Spinal cord (tissue), 9 donors: ENCODE measurements at regions not wholly inside any gene's neighbourhood (a gene's known extent, or its start where the extent isn't known, plus 50 kb on each side); places are given as distances from the start of the nearest gene placed in this dataset.
A peak's percentile ranks its signal among the peaks of the same experiment; 100 is the strongest.

Experiments used
- DNase-seq, 6 donors: peaks; one replicate each; pipeline versions ENCODE4 v3.0.0 to v3.0.0-alpha.2; 2013 to 2015; ENCODE audit warnings: low spot score in 6 of 6, low read depth in 4 of 6
- H3K27ac ChIP-seq: one replicate; pipeline ENCODE4 v1.5.1; 2013; ENCODE audit warnings: low read depth, low read length, control low read depth
- H3K27me3 ChIP-seq: one replicate; pipeline ENCODE4 v1.6.1; 2013; ENCODE audit warnings: low read length; ENCODE audit not compliant: control insufficient read depth, insufficient read depth
- H3K36me3 ChIP-seq: one replicate; pipeline ENCODE4 v1.6.1; 2013; ENCODE audit warnings: low read length; ENCODE audit not compliant: control insufficient read depth, insufficient read depth
- H3K4me1 ChIP-seq: one replicate; pipeline ENCODE4 v1.6.1; 2013; ENCODE audit warnings: low read length; ENCODE audit not compliant: control insufficient read depth, insufficient read depth
- H3K4me3 ChIP-seq: one replicate; pipeline ENCODE4 v1.5.1; 2013; ENCODE audit warnings: low read depth, low read length, control low read depth
- H3K9me3 ChIP-seq: one replicate; pipeline ENCODE4 v1.6.1; 2013; ENCODE audit warnings: low read length; ENCODE audit not compliant: control insufficient read depth, insufficient read depth
- WGBS: methylation state at CpG from one replicate; pipeline ENCODE4 v1.1.5; 2013; ENCODE audit warnings: missing lambda C conversion rate; ENCODE audit not compliant: insufficient coverage; 5-methylcytosine and 5-hydroxymethylcytosine counted together
- donor health status: healthy.

DNA sequence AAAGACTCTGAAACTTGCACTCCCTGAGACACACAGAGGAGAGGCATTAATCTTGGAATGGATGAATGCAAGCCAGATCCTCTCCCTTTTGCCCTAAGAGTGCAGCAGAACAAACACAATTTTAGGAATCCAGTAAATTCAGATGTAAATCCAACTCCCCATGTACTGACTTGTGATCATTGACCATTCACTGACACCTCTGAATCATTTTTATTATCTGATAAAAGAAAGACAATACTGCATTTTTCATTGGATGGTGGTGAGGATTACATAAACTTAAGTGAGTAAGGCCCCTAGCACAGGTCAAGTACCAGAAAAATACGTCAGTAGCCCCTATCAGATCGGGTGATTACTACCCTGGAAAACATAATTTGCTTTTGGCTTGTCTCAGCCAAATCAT, 782.9 kb upstream of the API5 start:
- Histone ChIP-seq H3K36me3 (no peaks in the 10 kb centered on the region), H3K27me3 (no peaks in the 10 kb centered on the region), H3K4me1 (peaks cover 8% of the 10 kb centered on the region), H3K9me3 (no peaks in the 10 kb centered on the region), H3K27ac (no peak overlapping the region), H3K4me3 (no peak overlapping the region)
- peak in 1 of 6 donors; percentile 38 for DNase-seq
- 100% methylated on average over 1 of the region's 2 CpGs for WGBS

DNA sequence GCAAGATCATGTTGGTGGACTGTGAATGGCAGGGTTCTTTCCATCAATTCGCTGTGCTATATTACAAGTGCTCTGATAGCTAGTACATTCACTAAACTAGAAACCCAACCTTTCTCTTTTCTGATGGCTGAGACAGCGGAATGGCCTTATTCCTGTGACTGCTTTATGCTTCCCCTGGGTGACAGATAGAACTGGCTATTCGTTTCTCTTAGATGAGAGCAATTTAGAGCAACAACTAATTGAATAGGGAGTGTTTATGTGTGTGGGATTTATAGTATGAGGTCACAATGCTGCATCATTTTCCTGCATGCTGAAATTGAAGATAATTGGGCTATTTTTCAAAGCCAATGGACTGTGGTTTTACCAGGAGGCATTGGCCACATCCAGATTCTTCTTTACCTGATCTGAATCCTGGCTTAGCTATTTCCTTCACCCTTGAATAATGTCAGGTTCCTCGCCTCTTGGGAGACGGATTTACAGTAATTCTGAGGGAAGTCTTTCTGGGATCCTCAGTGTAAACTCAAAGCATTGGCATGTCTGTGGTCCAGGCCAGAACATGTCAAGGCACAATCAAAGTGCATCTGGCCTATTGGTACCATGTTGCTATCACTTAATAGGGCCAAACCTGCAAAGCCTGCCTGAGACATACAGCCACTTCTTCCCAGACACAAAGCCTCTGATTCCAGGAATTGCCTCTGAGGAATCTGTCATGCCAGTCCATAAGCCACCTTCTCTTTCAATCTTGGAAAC, 775.0 kb upstream of the API5 start:
- no peaks in the 10 kb centered on the region for H3K36me3 ChIP-seq
- WGBS: 94% methylated on average over 4 of the region's 5 CpGs
- no peak overlapping the region for H3K4me3 ChIP-seq
- DNase-seq: peak in 1 of 6 donors; percentile 69
- no peaks in the 10 kb centered on the region for H3K27me3 ChIP-seq
- H3K27ac ChIP-seq: no peak overlapping the region
- no peaks in the 10 kb centered on the region for H3K4me1 ChIP-seq
- peaks cover under 1% of the 10 kb centered on the region for H3K9me3 ChIP-seq

DNA sequence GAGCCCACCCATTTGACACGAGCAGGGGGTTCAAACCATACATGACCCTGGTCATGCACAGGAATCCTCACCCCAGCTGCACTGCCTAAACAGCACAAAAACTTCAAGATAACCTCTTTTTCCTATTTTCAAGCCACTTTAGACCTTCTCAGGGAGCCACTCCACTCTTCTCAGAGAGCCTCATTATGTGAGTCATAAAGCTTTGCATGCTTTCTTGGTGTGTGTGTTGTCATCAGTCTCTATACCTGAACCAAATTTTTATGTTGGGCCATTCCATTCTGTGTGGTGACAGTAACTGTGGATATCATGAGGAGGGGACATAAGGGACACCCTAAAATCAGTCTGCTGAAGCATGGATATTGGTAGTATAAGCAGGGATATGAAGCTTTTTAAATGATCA, 769.5 kb upstream of the API5 start:
- Histone ChIP-seq H3K27me3 (no peaks in the 10 kb centered on the region), H3K27ac (no peak overlapping the region), H3K36me3 (no peaks in the 10 kb centered on the region), H3K9me3 (peaks cover 3% of the 10 kb centered on the region), H3K4me1 (no peaks in the 10 kb centered on the region), H3K4me3 (no peak overlapping the region)
- 100% methylated on average over 1 of the region's 1 CpG for WGBS
- DNase-seq: no peak

DNA sequence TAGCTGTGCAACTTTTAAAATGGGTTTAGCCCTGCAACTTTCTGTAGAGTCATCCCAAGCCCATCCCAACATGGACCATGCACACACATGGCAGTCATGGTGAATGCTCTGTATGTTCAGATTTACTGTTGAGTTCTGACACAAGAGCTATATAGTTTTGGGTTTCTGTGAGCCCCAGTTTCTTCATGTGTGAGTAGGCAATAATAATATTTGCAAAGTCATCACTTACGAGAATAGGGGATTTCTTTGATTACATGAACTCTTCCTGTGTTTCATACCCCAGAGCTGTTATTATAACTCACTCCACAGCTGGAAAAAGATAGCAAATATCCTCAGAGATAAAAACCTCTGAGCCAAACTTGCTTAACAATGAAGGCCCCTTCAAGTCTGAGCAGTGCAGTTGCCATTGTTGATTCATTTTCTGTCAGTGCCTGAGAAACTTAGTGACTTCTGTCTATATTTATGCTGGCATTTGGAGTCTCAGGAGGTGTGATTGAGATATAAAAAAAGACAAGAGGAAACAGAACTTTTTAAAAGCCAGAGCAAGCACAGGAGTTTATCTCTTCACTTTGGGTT, 767.9 kb upstream of the API5 start:
- H3K4me1 ChIP-seq: no peaks in the 10 kb centered on the region
- H3K27ac ChIP-seq: no peak overlapping the region
- peaks cover 3% of the 10 kb centered on the region for H3K9me3 ChIP-seq
- H3K27me3 ChIP-seq: no peaks in the 10 kb centered on the region
- no peak overlapping the region for H3K4me3 ChIP-seq
- DNase-seq: no peak
- H3K36me3 ChIP-seq: no peaks in the 10 kb centered on the region
- no CpG with 5 or more reads among the region's 1 CpG for WGBS

DNA sequence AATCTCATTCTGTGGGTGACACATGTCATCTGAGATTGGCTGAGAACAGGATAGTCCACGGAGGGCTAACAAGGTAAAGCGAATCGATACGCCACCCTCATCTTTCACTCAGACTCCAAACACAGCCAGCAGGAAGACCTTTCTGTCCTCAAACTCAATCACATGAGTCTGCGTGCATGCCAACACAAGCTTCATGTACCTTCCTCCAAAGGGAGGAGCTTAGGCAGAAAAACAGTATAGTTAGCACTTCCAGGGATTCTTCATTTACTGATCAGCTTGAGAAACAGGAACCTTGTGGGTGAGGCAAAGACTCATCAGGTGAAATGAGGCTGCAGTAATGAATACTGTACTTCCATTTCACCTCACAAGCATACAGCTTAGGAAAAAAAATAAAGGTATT, 767.1 kb upstream of the API5 start:
- peaks cover 3% of the 10 kb centered on the region for H3K9me3 ChIP-seq
- H3K27ac ChIP-seq: no peak overlapping the region
- H3K4me1 ChIP-seq: no peaks in the 10 kb centered on the region
- no peaks in the 10 kb centered on the region for H3K36me3 ChIP-seq
- no peak for DNase-seq
- WGBS: 56% methylated on average over 2 of the region's 5 CpGs
- no peaks in the 10 kb centered on the region for H3K27me3 ChIP-seq
- no peak overlapping the region for H3K4me3 ChIP-seq

DNA sequence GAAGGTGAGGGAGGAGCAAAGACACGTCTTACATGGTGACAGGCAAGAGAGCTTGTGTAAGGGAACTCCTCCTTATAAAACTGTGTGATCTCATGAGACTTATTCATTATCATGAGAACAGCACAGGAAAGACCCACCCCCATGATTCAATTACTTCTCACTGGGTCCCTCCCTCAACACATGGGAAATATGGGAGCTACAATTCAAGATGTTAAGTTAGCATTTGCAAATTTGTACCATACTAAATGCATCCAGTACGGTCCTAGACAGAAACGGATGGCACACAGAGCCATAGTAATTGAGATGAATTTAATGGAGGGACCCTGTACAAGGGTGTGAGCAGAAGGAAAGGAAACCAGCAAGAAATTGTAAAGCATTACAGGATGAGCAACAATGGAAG, 765.8 kb upstream of the API5 start:
- Histone ChIP-seq H3K4me3 (no peak overlapping the region), H3K9me3 (peaks cover 3% of the 10 kb centered on the region), H3K4me1 (no peaks in the 10 kb centered on the region), H3K27me3 (no peaks in the 10 kb centered on the region), H3K36me3 (no peaks in the 10 kb centered on the region), H3K27ac (no peak overlapping the region)
- WGBS: 79% methylated on average over 2 of the region's 3 CpGs
- no peak for DNase-seq

DNA sequence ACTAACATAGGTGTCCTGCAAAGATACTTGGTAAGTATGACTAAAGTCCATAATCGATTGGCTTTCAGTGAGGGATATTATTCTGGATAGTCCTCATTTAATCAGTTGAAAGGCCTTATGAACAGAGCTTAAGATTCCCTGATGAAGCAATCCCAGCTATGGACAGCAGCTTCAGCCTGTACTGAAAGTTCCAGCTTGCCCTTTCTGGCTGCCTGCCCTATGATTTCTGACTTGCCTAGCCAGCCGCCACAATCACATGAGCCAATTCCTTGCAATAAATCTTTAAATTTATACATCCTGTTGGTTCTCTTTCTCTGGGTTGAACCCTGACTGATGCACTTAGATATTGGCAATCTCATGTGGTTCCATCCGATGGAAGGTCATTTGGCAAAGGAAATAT, 759.0 kb upstream of the API5 start:
- WGBS: 56% methylated on average over 1 of the region's 3 CpGs
- H3K36me3 ChIP-seq: no peaks in the 10 kb centered on the region
- H3K4me3 ChIP-seq: no peak overlapping the region
- no peaks in the 10 kb centered on the region for H3K27me3 ChIP-seq
- no peak for DNase-seq
- H3K4me1 ChIP-seq: no peaks in the 10 kb centered on the region
- no peak overlapping the region for H3K27ac ChIP-seq
- H3K9me3 ChIP-seq: no peaks in the 10 kb centered on the region

DNA sequence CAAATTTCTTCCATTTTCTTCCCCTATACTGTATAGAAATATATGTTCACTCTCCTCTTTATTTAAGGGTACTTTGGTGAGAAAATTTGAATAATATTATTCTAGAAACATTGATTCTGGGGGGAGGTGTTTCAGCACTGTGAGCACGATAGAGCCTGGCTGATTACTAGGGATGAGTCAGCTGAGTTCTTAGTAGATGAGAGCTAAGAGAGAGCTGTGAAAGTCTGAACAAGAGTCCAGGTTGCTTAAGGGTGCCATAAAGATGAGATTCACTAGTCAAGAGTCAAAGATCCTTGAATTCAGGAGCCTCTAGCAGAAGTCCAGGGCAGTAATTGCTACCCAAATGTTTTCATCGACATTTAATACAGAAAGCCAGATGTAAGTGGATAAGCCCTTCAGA, 756.6 kb upstream of the API5 start:
- Histone ChIP-seq H3K36me3 (no peaks in the 10 kb centered on the region), H3K27me3 (no peaks in the 10 kb centered on the region), H3K4me3 (no peak overlapping the region), H3K9me3 (no peaks in the 10 kb centered on the region), H3K4me1 (no peaks in the 10 kb centered on the region), H3K27ac (no peak overlapping the region)
- WGBS: 88% methylated on average over 2 of the region's 2 CpGs
- DNase-seq: no peak

DNA sequence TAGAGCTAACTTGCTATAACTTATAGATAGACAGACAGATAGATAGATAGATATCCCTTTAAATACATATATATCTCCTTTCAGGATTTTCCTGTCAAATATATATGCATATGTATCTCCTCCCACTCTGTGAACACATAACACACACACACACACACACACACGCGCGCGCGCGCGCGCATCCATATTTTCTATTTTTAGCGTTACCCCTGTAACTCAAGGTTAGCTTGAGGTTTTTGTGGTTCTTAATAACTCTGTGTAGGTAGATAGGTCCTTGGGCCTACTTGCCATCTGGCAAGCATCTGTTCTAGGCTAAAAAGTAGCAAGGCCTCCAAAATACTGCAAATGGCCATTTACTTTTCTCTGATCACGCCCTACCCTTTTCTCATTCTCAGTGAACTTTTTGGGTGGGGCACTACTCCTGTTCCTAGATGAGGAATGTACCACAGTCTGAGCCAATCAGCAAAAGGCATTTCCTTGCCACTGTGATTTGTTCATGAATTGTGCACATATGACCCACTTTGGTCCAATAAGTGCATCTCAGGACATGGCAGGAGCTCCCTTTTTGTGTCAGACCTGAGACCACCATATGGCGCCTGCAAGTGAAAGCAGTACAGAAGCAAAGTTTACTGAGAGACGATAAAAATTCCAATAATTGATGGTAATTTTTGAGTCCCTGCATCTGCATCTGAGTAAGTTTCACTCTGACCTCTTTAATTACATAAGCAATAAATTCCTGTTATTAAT, 740.5 kb upstream of the API5 start:
- Histone ChIP-seq H3K36me3 (no peaks in the 10 kb centered on the region), H3K4me3 (no peak overlapping the region), H3K4me1 (no peaks in the 10 kb centered on the region), H3K27ac (no peak overlapping the region), H3K27me3 (no peaks in the 10 kb centered on the region), H3K9me3 (peaks cover 3% of the 10 kb centered on the region)
- no peak for DNase-seq
- WGBS: 100% methylated on average over 2 of the region's 12 CpGs
